Esophagus squamous epithelium (tissue), 4 donors: ENCODE measurements at regions not wholly inside any gene's neighbourhood (a gene's known extent, or its start where the extent isn't known, plus 50 kb on each side); places are given as distances from the start of the nearest gene placed in this dataset.
"Not testable (repeated sequence)": the region's sequence is repeated elsewhere in the genome, so short reads cannot be mapped to it uniquely, and the experiment has no call there.

Experiments
- POLR2A ChIP-seq, 4 donors: fragments of 450-650 bp; IDR thresholded peaks; one replicate each; pipeline ENCODE4 v1.6.1; 2017; ENCODE audit warnings: antibody characterized with exemption in 4 of 4, mild to moderate bottlenecking in 4 of 4, moderate library complexity in 3 of 4
- TF ChIP-seq, protein P1 (sequence below), 6 experiments: fragments of 450-650 bp in 4 of 6; fragments of 200-600 bp in 2 of 6; sonication (generic) in 2 of 6; IDR thresholded peaks; one replicate each; pipeline ENCODE4 v1.5.1; 2016 to 2019; ENCODE audit warnings: antibody characterized with exemption in 6 of 6, mild to moderate bottlenecking in 4 of 6, moderate library complexity in 4 of 6

- TF ChIP-seq, protein P1, sequence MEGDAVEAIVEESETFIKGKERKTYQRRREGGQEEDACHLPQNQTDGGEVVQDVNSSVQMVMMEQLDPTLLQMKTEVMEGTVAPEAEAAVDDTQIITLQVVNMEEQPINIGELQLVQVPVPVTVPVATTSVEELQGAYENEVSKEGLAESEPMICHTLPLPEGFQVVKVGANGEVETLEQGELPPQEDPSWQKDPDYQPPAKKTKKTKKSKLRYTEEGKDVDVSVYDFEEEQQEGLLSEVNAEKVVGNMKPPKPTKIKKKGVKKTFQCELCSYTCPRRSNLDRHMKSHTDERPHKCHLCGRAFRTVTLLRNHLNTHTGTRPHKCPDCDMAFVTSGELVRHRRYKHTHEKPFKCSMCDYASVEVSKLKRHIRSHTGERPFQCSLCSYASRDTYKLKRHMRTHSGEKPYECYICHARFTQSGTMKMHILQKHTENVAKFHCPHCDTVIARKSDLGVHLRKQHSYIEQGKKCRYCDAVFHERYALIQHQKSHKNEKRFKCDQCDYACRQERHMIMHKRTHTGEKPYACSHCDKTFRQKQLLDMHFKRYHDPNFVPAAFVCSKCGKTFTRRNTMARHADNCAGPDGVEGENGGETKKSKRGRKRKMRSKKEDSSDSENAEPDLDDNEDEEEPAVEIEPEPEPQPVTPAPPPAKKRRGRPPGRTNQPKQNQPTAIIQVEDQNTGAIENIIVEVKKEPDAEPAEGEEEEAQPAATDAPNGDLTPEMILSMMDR (IDR thresholded peaks at IDR 0.05) = not testable (repeated sequence)
- TF ChIP-seq POLR2A (IDR thresholded peaks at IDR 0.05) = not testable (repeated sequence)
Observed at GRCh38 chr13:80062416-80062815, 278.5 kb downstream of the SPRY2 start.
